ENCODE measurements at regions not wholly inside any gene's neighbourhood (a gene's known extent, or its start where the extent isn't known, plus 50 kb on each side); places are given as distances from the start of the nearest gene placed in this dataset.

GRCh38 chrX:9240956-9241355 lies 207.0 kb upstream of the FAM9B start:
- TF ChIP-seq POLR2A (IDR thresholded peaks at IDR 0.05), result no peak
- TF ChIP-seq CTCF (IDR thresholded peaks at IDR 0.05), result no peak
